Liver (tissue), 7 donors: ENCODE measurements at regions not wholly inside any gene's neighbourhood (a gene's known extent, or its start where the extent isn't known, plus 50 kb on each side); places are given as distances from the start of the nearest gene placed in this dataset.

Experiments used
- DNase-seq: peaks from one replicate; pipeline ENCODE4 v3.0.0-alpha.2; 2017; ENCODE audit warnings: low spot score
- H3K27ac ChIP-seq, 2 donors: one replicate each; pipeline ENCODE4 v1.7.0; 2013; ENCODE audit warnings: inconsistent platforms in 2 of 2, low read length in 2 of 2, control low read depth in 1 of 2, low read depth in 1 of 2, mild to moderate bottlenecking in 1 of 2
- H3K27me3 ChIP-seq, 4 donors: one replicate each; pipeline versions ENCODE4 v1.6.1 to v1.7.0; 2013; ENCODE audit warnings: low read length in 3 of 4, inconsistent platforms in 1 of 4, mild to moderate bottlenecking in 1 of 4, moderate library complexity in 1 of 4; ENCODE audit not compliant: control insufficient read depth in 4 of 4, insufficient read depth in 4 of 4
- H3K36me3 ChIP-seq, 4 donors: one replicate each; pipeline versions ENCODE4 v1.6.1 to v1.7.0; 2013; ENCODE audit warnings: low read length in 3 of 4, mild to moderate bottlenecking in 3 of 4, low read depth in 1 of 4, moderate library complexity in 1 of 4; ENCODE audit not compliant: control insufficient read depth in 4 of 4, insufficient read depth in 3 of 4
- H3K4me1 ChIP-seq, 4 donors: one replicate each; pipeline versions ENCODE4 v1.6.1 to v1.7.0; 2013; ENCODE audit warnings: low read length in 3 of 4, mild to moderate bottlenecking in 3 of 4, moderate library complexity in 1 of 4; ENCODE audit not compliant: control insufficient read depth in 4 of 4, insufficient read depth in 4 of 4
- H3K4me3 ChIP-seq, 3 donors: one replicate each; pipeline versions ENCODE4 v1.6.1 to v1.7.0; 2013; ENCODE audit warnings: low read length in 3 of 3, control low read depth in 1 of 3, low read depth in 1 of 3, mild to moderate bottlenecking in 1 of 3
- H3K9ac ChIP-seq, 2 donors: one replicate each; pipeline ENCODE4 v1.7.0; 2013; ENCODE audit warnings: low read length in 2 of 2, mild to moderate bottlenecking in 2 of 2, moderate library complexity in 2 of 2, control low read depth in 1 of 2, low read depth in 1 of 2
- H3K9me3 ChIP-seq, 4 donors: one replicate each; pipeline versions ENCODE4 v1.6.1 to v1.7.0; 2013; ENCODE audit warnings: low read length in 3 of 4; ENCODE audit not compliant: control insufficient read depth in 4 of 4
- HNF4A ChIP-seq, 2 donors: conservative IDR thresholded peaks; 2 replicates each; pipeline ENCODE4 v1.6.1; 2016; ENCODE audit warnings: antibody characterized with exemption in 2 of 2, mild to moderate bottlenecking in 2 of 2
- NR2F2 ChIP-seq: IDR thresholded peaks from 2 replicates; pipeline ENCODE4 v1.6.1; 2016; ENCODE audit warnings: antibody characterized with exemption
- REST ChIP-seq: IDR thresholded peaks from 2 replicates; pipeline ENCODE4 v1.6.1; 2016; ENCODE audit warnings: antibody characterized with exemption, mild to moderate bottlenecking
- SP1 ChIP-seq: IDR thresholded peaks from 2 replicates; pipeline ENCODE4 v1.6.1; 2018; ENCODE audit warnings: antibody characterized with exemption, mild to moderate bottlenecking
- YY1 ChIP-seq: IDR thresholded peaks from 2 replicates; pipeline ENCODE4 v1.6.1; 2016; ENCODE audit warnings: antibody characterized with exemption, mild to moderate bottlenecking
- WGBS: extraction: QIAGEN DNeasy Blood & Tissue Kit; methylation state at CpG from one replicate; pipeline ENCODE4 v1.1.7; 2013; 5-methylcytosine and 5-hydroxymethylcytosine counted together
- TF ChIP-seq, protein P1 (sequence below): IDR thresholded peaks from 2 replicates; pipeline ENCODE4 v1.6.1; 2016; ENCODE audit warnings: antibody characterized with exemption
- TF ChIP-seq, protein P2 (sequence below): IDR thresholded peaks from 2 replicates; pipeline ENCODE4 v1.6.1; 2016; ENCODE audit warnings: antibody characterized with exemption
- donor health status: healthy.
- donor health status: healthy.
- donor health status: healthy.
- donor health status: healthy.

DNA sequence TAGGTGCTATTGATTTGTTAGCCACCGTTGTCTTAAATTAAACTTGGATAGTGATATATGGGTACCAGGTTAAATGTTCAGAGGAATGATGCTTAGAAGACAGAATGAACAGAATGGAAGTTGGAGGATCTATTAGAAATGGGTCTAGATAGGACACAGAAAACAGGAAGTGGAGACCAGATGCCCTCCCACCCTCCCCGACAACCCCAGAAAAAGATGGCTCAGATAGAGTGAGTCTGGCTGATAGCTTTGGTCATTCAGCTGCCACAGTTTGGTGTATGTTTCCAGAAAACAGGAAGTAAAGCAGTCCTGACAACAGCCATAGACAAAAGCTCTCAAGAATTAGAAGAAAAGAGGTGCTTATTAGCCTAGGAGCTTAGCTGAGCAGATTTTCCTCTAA lies 71.5 kb upstream of the DSG1 start:
- no peaks in the 10 kb centered on the region for H3K27me3 ChIP-seq
- no peaks in the 10 kb centered on the region for H3K9me3 ChIP-seq
- peaks cover 5 to 39% (median 26%) of the 10 kb centered on the region in 4 donors for H3K4me1 ChIP-seq
- WGBS = 71% methylated on average over 2 of the region's 2 CpGs
- peaks cover 0 to 2% (median under 1%) of the 10 kb centered on the region in 4 donors for H3K36me3 ChIP-seq
- no peak for DNase-seq
- H3K4me3 ChIP-seq = no peak overlapping the region
- no peak overlapping the region for H3K27ac ChIP-seq
- no peak overlapping the region for H3K9ac ChIP-seq
- TF ChIP-seq SP1 (no peak), REST (no peak)
- TF ChIP-seq, protein P1, sequence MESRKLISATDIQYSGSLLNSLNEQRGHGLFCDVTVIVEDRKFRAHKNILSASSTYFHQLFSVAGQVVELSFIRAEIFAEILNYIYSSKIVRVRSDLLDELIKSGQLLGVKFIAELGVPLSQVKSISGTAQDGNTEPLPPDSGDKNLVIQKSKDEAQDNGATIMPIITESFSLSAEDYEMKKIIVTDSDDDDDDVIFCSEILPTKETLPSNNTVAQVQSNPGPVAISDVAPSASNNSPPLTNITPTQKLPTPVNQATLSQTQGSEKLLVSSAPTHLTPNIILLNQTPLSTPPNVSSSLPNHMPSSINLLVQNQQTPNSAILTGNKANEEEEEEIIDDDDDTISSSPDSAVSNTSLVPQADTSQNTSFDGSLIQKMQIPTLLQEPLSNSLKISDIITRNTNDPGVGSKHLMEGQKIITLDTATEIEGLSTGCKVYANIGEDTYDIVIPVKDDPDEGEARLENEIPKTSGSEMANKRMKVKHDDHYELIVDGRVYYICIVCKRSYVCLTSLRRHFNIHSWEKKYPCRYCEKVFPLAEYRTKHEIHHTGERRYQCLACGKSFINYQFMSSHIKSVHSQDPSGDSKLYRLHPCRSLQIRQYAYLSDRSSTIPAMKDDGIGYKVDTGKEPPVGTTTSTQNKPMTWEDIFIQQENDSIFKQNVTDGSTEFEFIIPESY = no peak

DNA sequence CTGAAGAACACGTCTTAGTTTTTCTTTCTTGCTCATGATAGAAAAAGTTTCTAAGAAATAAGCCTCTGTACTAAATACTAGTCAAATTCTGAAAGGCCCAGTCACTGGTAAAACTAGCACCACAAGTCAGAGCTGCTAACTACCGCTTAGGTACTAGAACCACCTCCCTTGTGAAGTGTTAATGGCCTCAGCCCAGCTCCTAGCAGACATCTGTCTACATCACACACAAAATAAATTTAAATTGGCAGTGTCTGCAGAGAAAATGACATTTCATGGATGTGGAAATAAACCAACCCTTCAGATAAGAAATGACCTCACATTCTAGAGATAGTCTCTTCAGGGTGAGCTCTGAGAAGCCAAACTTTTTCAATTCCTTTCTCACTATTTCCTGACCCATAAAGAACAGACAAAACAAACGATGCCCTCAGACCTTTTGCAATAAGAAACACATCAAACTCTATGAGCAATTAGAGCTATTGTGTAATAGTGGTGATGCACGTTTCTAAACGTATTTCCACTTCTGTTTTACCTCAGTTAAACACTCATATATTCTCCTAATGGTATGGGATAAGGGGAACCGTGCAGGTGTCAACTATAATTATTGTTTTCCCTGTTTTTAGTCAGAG lies 70.3 kb upstream of the DSG1 start:
- peak in 1 of 2 donors; percentile 15 for TF ChIP-seq HNF4A (conservative IDR thresholded peaks at IDR 0.05)
- no peak for TF ChIP-seq SP1
- TF ChIP-seq, protein P1 = no peak
- TF ChIP-seq, protein P2, sequence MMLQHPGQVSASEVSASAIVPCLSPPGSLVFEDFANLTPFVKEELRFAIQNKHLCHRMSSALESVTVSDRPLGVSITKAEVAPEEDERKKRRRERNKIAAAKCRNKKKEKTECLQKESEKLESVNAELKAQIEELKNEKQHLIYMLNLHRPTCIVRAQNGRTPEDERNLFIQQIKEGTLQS = no peak
- TF ChIP-seq NR2F2 = no peak
- no peak for TF ChIP-seq YY1
- no peak for DNase-seq
- Histone ChIP-seq H3K4me1 (peaks cover 2 to 29% (median 16%) of the 10 kb centered on the region in 4 donors), H3K27me3 (no peaks in the 10 kb centered on the region), H3K4me3 (no peak overlapping the region), H3K27ac (no peak overlapping the region), H3K9me3 (no peaks in the 10 kb centered on the region), H3K9ac (no peak overlapping the region), H3K36me3 (peaks cover 0 to 2% (median under 1%) of the 10 kb centered on the region in 4 donors)
- WGBS = 43% methylated on average over 6 of the region's 6 CpGs
